ENCODE measurements at regions not wholly inside any gene's neighbourhood (a gene's known extent, or its start where the extent isn't known, plus 50 kb on each side); places are given as distances from the start of the nearest gene placed in this dataset.
"Not testable (repeated sequence)": the region's sequence is repeated elsewhere in the genome, so short reads cannot be mapped to it uniquely, and the experiment has no call there.

GRCh38 chr5:128711216-128711615 lies 173.2 kb upstream of the FBN2 start:
- WGBS, 2 donors = 90 to 100% methylated on average over 2 of the region's 2 CpGs
- intact Hi-C loops (cut with DNase I; ENCODE audit: low total_unique reads) = no loop called here

GRCh38 chr5:128714551-128714950 lies 176.5 kb upstream of the FBN2 start:
- H3K27ac ChIP-seq = no peak overlapping the region
- no peak for TF ChIP-seq POLR2A (IDR thresholded peaks at IDR 0.05)
- TF ChIP-seq, protein P1, sequence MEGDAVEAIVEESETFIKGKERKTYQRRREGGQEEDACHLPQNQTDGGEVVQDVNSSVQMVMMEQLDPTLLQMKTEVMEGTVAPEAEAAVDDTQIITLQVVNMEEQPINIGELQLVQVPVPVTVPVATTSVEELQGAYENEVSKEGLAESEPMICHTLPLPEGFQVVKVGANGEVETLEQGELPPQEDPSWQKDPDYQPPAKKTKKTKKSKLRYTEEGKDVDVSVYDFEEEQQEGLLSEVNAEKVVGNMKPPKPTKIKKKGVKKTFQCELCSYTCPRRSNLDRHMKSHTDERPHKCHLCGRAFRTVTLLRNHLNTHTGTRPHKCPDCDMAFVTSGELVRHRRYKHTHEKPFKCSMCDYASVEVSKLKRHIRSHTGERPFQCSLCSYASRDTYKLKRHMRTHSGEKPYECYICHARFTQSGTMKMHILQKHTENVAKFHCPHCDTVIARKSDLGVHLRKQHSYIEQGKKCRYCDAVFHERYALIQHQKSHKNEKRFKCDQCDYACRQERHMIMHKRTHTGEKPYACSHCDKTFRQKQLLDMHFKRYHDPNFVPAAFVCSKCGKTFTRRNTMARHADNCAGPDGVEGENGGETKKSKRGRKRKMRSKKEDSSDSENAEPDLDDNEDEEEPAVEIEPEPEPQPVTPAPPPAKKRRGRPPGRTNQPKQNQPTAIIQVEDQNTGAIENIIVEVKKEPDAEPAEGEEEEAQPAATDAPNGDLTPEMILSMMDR (IDR thresholded peaks at IDR 0.05) = no peak
- intact Hi-C loops (cut with DNase I; ENCODE audit: low total_unique reads) = no loop called here
- DNase-seq = no peak
- H3K4me1 ChIP-seq = no peaks in the 10 kb centered on the region
- no peaks in the 10 kb centered on the region for H3K27me3 ChIP-seq
- no peak overlapping the region for H3K4me3 ChIP-seq
- H3K36me3 ChIP-seq (ENCODE audit: low read depth, missing control alignments) = no peaks in the 10 kb centered on the region
- H3K9me3 ChIP-seq = no peaks in the 10 kb centered on the region
- 71 to 100% methylated on average over 1 of the region's 1 CpG for whole genome bisulfite sequencing, 2 donors

More at GRCh38 chr5:128711216-128711615, 173.2 kb upstream of the FBN2 start:
- Histone ChIP-seq H3K27me3 (no peaks in the 10 kb centered on the region), H3K4me1 (no peaks in the 10 kb centered on the region), H3K9me3 (no peaks in the 10 kb centered on the region), H3K27ac (no peak overlapping the region), H3K4me3 (no peak overlapping the region), H3K36me3 (ENCODE audit: low read depth, missing control alignments) (no peaks in the 10 kb centered on the region)
- TF ChIP-seq, protein P1 (IDR thresholded peaks at IDR 0.05) = no peak
- TF ChIP-seq POLR2A (IDR thresholded peaks at IDR 0.05) = no peak
- DNase-seq = no peak

- 92 to 93% methylated on average over 1 of the region's 1 CpG for WGBS, 2 donors
- DNase-seq = no peak
- H3K27ac ChIP-seq = no peak overlapping the region
- H3K27me3 ChIP-seq = no peaks in the 10 kb centered on the region
- no peaks in the 10 kb centered on the region for H3K4me1 ChIP-seq
- H3K36me3 ChIP-seq (ENCODE audit: low read depth, missing control alignments) = no peaks in the 10 kb centered on the region
- TF ChIP-seq, protein P1 (IDR thresholded peaks at IDR 0.05) = no peak
- no peak for TF ChIP-seq POLR2A (IDR thresholded peaks at IDR 0.05)
- no peaks in the 10 kb centered on the region for H3K9me3 ChIP-seq
- no peak overlapping the region for H3K4me3 ChIP-seq
- intact Hi-C loops (cut with DNase I; ENCODE audit: low total_unique reads) = no loop called here
Measured at GRCh38 chr5:128722551-128722950, 184.5 kb upstream of the FBN2 start.

DNA sequence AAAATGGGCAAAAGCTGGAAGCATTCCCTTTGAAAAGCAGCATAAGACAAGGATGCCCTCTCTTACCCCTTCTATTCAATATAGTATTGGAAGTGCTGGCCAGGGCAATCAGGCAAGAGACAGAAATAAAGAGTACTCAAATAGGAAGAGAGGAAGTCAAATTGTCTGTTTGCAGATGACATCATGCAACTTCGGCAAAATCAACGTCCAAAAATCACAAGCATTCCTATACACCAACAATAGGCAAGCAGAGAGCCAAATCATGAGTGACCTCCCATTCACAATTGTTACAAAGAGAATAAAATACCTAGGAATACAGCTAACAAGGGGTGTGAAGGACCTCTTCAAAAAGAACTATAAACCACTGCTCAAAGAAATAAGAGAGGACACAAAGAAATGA lies 192.0 kb upstream of the FBN2 start:
- H3K4me1 ChIP-seq; H3K27ac ChIP-seq; H3K4me3 ChIP-seq; DNase-seq; intact Hi-C loops (cut with DNase I; ENCODE audit: low total_unique reads); H3K36me3 ChIP-seq (ENCODE audit: low read depth, missing control alignments); H3K9me3 ChIP-seq; H3K27me3 ChIP-seq: not testable (repeated sequence)
- WGBS, 2 donors = 76 to 80% methylated on average over 2 of the region's 2 CpGs

DNA sequence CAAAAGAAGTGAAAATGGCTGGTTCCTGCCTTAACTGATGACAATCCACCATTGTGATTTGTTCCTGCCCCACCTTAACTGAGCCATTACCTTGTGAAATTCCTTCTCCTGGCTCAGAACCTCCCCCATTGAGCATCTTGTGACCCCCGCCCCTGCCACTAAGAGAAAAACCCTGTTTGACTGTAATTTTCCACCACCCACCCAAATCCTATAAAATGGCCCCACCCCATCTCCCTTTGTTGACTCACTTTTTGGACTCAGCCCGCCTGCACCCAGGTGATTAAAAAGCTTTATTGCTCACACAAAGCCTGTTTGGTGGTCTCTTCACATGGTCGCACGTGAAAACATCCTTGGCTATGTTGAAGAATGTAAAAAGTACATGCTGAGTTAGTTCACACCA lies 197.6 kb upstream of the FBN2 start:
- H3K27me3 ChIP-seq; H3K4me3 ChIP-seq; H3K4me1 ChIP-seq; H3K36me3 ChIP-seq (ENCODE audit: low read depth, missing control alignments); H3K9me3 ChIP-seq; H3K27ac ChIP-seq; DNase-seq; intact Hi-C loops (cut with DNase I; ENCODE audit: low total_unique reads): not testable (repeated sequence)
- WGBS, 2 donors = 96 to 97% methylated on average over 4 of the region's 4 CpGs

DNA sequence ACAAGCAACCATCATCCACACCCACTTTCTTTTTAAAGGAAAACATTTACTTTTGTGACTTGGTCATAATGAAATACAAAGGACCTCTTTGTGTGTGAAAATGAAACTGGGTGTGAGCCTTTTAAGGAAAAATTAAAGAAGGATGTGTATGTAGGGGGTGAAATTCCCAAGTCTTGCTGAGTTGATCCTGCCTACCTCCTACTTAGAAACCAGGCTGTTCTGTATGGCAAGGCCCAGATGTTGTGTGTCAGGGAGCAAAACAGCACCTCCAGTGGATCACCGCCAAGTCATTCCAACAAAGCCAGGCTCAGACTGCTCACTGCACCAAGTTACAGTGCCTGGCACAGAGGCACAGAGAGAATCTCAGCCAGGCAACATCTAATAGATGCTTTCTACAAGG lies 198.5 kb upstream of the FBN2 start:
- no peak overlapping the region for H3K4me3 ChIP-seq
- no peaks in the 10 kb centered on the region for H3K4me1 ChIP-seq
- intact Hi-C loops (cut with DNase I; ENCODE audit: low total_unique reads) = no loop called here
- H3K27me3 ChIP-seq = no peaks in the 10 kb centered on the region
- no peak for DNase-seq
- no peaks in the 10 kb centered on the region for H3K9me3 ChIP-seq
- WGBS, 2 donors = 94 to 100% methylated on average over 1 of the region's 1 CpG
- TF ChIP-seq, protein P1 (IDR thresholded peaks at IDR 0.05) = no peak
- no peak for TF ChIP-seq POLR2A (IDR thresholded peaks at IDR 0.05)
- no peak overlapping the region for H3K27ac ChIP-seq
- no peaks in the 10 kb centered on the region for H3K36me3 ChIP-seq (ENCODE audit: low read depth, missing control alignments)

Data from testis (tissue), 2 donors.